Endothelial cell of umbilical vein (primary cell): ENCODE measurements at regions not wholly inside any gene's neighbourhood (a gene's known extent, or its start where the extent isn't known, plus 50 kb on each side); places are given as distances from the start of the nearest gene placed in this dataset.

Source experiments
- BruUV-seq: library from RNA; stranded (reverse); fragments of 400-500 nt; replicated peaks from 2 replicates; lab custom pipeline; 2021; lab: Mats Ljungman, UMichigan
- CTCF ChIA-PET: fragments of 300-600, 350-600 bp; sonication (Branson Sonifier 250); formaldehyde crosslinking; loops from one replicate; lab custom pipeline; 2021; ENCODE audit warnings: antibody characterized with exemption, inconsistent platforms; lab: Charles Lee
- POLR2A ChIA-PET: fragments of 300-600, 350-600 bp; sonication (Branson Sonifier 250); formaldehyde crosslinking; loops from one replicate; lab custom pipeline; 2021; ENCODE audit warnings: antibody characterized with exemption, inconsistent platforms; lab: Charles Lee
- DNase-seq: peaks from one replicate; pipeline ENCODE4 v3.0.0-alpha.2; 2011; ENCODE audit warnings: low read depth, low spot score
- FAIRE-seq: peaks from 2 replicates; lab custom pipeline; 2011; peaks lifted over from hg19 to GRCh38; lab: Jason Lieb, UNC
- H2AFZ ChIP-seq: 2 replicates; pipeline ENCODE4 v1.6.0; 2012; ENCODE audit warnings: low read depth, low read length, control low read depth, inconsistent platforms
- H3K27ac ChIP-seq: 2 replicates; pipeline ENCODE4 v1.5.1; 2011; ENCODE audit warnings: low read depth, mild to moderate bottlenecking, control low read depth, low read length, moderate library complexity; ENCODE audit not compliant: insufficient read depth
- H3K27me3 ChIP-seq, 2 experiments: 2 replicates each; pipeline versions ENCODE4 v1.6.0 to v1.6.1; 2011; ENCODE audit warnings: low read length in 2 of 2, mixed read lengths in 1 of 2; ENCODE audit not compliant: control insufficient read depth in 2 of 2, insufficient read depth in 2 of 2
- H3K36me3 ChIP-seq, 2 experiments: 2 replicates in 1 of 2; 3 replicates in 1 of 2; pipeline ENCODE4 v1.5.1; 2011; ENCODE audit warnings: low read length in 2 of 2, mild to moderate bottlenecking in 1 of 2, moderate library complexity in 1 of 2; ENCODE audit not compliant: control insufficient read depth in 2 of 2, insufficient read depth in 2 of 2; ENCODE audit errors: extremely low read depth in 1 of 2
- H3K4me1 ChIP-seq: 3 replicates; pipeline ENCODE4 v1.5.1; 2011; ENCODE audit warnings: mild to moderate bottlenecking, low read length; ENCODE audit not compliant: control insufficient read depth, insufficient read depth; ENCODE audit errors: extremely low read depth
- H3K4me2 ChIP-seq: 2 replicates; pipeline ENCODE4 v1.6.1; 2011; ENCODE audit warnings: low read length, control low read depth, mixed read lengths; ENCODE audit not compliant: insufficient read depth
- H3K4me3 ChIP-seq, 3 experiments: fragments of 200-600 bp in 1 of 3; sonication (generic), shearing (Covaris generic) in 1 of 3; replicated peaks in 1 of 3; 2 replicates each; pipeline ENCODE4 v1.5.1; 2011 to 2016; ENCODE audit warnings: control low read depth in 3 of 3, low read length in 3 of 3, mild to moderate bottlenecking in 2 of 3, inconsistent platforms in 1 of 3, low read depth in 1 of 3, moderate library complexity in 1 of 3; ENCODE audit not compliant: insufficient read depth in 1 of 3
- H3K79me2 ChIP-seq: 2 replicates; pipeline ENCODE4 v1.6.0; 2012; ENCODE audit warnings: low read length, inconsistent platforms; ENCODE audit not compliant: control insufficient read depth, insufficient read depth
- H3K9ac ChIP-seq: replicated peaks from 2 replicates; pipeline ENCODE3; 2011; ENCODE audit warnings: low read length, control low read depth; ENCODE audit not compliant: insufficient read depth; ENCODE audit errors: extremely low read depth
- H3K9me1 ChIP-seq: replicated peaks from 3 replicates; pipeline ENCODE4 v1.6.0; 2011; ENCODE audit warnings: mild to moderate bottlenecking, low read length; ENCODE audit not compliant: control insufficient read depth, insufficient read depth; ENCODE audit errors: extremely low read depth
- H3K9me3 ChIP-seq: replicated peaks from 2 replicates; pipeline ENCODE4 v1.5.1; 2012; ENCODE audit warnings: low read length, inconsistent platforms; ENCODE audit not compliant: control insufficient read depth, insufficient read depth
- H4K20me1 ChIP-seq: replicated peaks from 2 replicates; pipeline ENCODE3; 2011; ENCODE audit warnings: mild to moderate bottlenecking, low read length; ENCODE audit not compliant: control insufficient read depth, insufficient read depth; ENCODE audit errors: extremely low read depth
- EZH2 ChIP-seq: IDR thresholded peaks from 2 replicates; pipeline ENCODE4 v1.6.1; 2012; ENCODE audit warnings: borderline replicate concordance, low read depth, mild to moderate bottlenecking, moderate library complexity, low read length, inconsistent platforms; ENCODE audit not compliant: severe bottlenecking
- FOS ChIP-seq: IDR thresholded peaks from 2 replicates; pipeline ENCODE4 v1.6.1; 2011; ENCODE audit warnings: mild to moderate bottlenecking, low read length, moderate library complexity, borderline replicate concordance; ENCODE audit not compliant: insufficient read depth
- GATA2 ChIP-seq: IDR thresholded peaks from 2 replicates; pipeline ENCODE4 v1.7.0; 2011; ENCODE audit warnings: low read depth, mild to moderate bottlenecking, moderate library complexity, mixed read lengths, low read length; ENCODE audit not compliant: insufficient read length, insufficient read depth
- JUN ChIP-seq: IDR thresholded peaks from 2 replicates; pipeline ENCODE4 v1.6.1; 2011; ENCODE audit warnings: borderline replicate concordance, low read depth; ENCODE audit not compliant: insufficient read length, insufficient read depth
- MYC ChIP-seq: IDR thresholded peaks from one replicate; pipeline ENCODE4 v1.6.1; 2011; ENCODE audit warnings: mild to moderate bottlenecking, low read depth, low read length
- POLR2A ChIP-seq: IDR thresholded peaks from 2 replicates; pipeline ENCODE4 v1.6.1; 2012; ENCODE audit warnings: low read depth, mild to moderate bottlenecking, control low read depth, low read length
- POLR2AphosphoS5 ChIP-seq: IDR thresholded peaks from 2 replicates; pipeline ENCODE4 v1.6.1; 2012; ENCODE audit warnings: low read depth, mild to moderate bottlenecking, control low read depth, low read length, moderate library complexity; ENCODE audit not compliant: insufficient read depth
- dilution Hi-C: fragments of 300-500 bp; cut with MboI; formaldehyde crosslinking; loops from one replicate; pipeline ENCODE4 v1.15.0; 2019; ENCODE audit warnings: low sequenced_read_pairs; ENCODE audit not compliant: extremely low pct_ligation_motif_present
- intact Hi-C: fragments of 100-400 bp; cut with micrococcal nuclease; formaldehyde crosslinking; loops from one replicate; pipeline ENCODE4 v1.10.0; 2022
- TF ChIP-seq, protein P1 (sequence below): IDR thresholded peaks from 2 replicates; pipeline ENCODE4 v1.6.1; 2011; ENCODE audit not compliant: insufficient read depth, insufficient read length
- TF ChIP-seq, protein P2 (sequence below), 2 donors: IDR thresholded peaks; 1 replicate in 1 of 2; 2 replicates in 1 of 2; pipeline ENCODE4 v1.5.1; 2011; ENCODE audit warnings: low read length in 2 of 2, mild to moderate bottlenecking in 2 of 2, moderate library complexity in 2 of 2, control low read depth in 1 of 2, inconsistent platforms in 1 of 2, low read depth in 1 of 2; ENCODE audit not compliant: insufficient read depth in 1 of 2; ENCODE audit errors: extremely low read depth in 1 of 2

DNA sequence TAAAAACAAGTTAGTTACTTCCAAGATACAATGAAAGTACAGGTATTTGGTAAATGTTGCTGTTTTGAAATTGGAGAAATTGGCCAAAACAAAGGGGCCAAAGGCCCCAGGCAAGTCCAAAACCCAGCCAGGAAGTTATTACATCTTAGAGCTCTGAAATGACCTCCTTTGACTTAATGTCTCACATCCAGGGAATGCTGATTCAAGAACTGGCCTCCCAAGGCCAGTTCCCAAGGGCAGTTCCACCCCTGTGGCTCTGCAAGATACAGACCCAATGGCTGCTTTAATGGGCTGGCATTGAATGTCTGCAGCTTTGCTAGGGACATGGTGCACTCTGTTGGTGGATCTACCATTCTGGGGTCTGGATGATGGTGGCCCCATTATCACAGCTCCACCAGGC lies 217.3 kb upstream of the FKBP1C start:
- no peaks in the 10 kb centered on the region for H3K36me3 ChIP-seq
- H3K27ac ChIP-seq = no peak overlapping the region
- intact Hi-C loops (no loop called here), dilution Hi-C loops (no loop called here)
- H3K4me3 ChIP-seq = no peak overlapping the region
- no TSS peak for BruUV-seq
- FAIRE-seq (no peak), DNase-seq (no peak)
- H3K9me1 ChIP-seq = no peaks in the 10 kb centered on the region
- H3K4me2 ChIP-seq = no peak overlapping the region
- no peaks in the 10 kb centered on the region for H3K27me3 ChIP-seq
- TF ChIP-seq, protein P1, sequence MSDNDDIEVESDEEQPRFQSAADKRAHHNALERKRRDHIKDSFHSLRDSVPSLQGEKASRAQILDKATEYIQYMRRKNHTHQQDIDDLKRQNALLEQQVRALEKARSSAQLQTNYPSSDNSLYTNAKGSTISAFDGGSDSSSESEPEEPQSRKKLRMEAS = no peak
- TF ChIP-seq, protein P2, sequence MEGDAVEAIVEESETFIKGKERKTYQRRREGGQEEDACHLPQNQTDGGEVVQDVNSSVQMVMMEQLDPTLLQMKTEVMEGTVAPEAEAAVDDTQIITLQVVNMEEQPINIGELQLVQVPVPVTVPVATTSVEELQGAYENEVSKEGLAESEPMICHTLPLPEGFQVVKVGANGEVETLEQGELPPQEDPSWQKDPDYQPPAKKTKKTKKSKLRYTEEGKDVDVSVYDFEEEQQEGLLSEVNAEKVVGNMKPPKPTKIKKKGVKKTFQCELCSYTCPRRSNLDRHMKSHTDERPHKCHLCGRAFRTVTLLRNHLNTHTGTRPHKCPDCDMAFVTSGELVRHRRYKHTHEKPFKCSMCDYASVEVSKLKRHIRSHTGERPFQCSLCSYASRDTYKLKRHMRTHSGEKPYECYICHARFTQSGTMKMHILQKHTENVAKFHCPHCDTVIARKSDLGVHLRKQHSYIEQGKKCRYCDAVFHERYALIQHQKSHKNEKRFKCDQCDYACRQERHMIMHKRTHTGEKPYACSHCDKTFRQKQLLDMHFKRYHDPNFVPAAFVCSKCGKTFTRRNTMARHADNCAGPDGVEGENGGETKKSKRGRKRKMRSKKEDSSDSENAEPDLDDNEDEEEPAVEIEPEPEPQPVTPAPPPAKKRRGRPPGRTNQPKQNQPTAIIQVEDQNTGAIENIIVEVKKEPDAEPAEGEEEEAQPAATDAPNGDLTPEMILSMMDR (IDR thresholded peaks at IDR 0.05; ENCODE audit: extremely low read depth in 1 of 2, insufficient read depth in 1 of 2, low read depth in 1 of 2, low read length in 2 of 2) = no peak
- TF ChIP-seq JUN (no peak), MYC (no peak), EZH2 (no peak), GATA2 (no peak), POLR2A (no peak), FOS (no peak), POLR2AphosphoS5 (no peak)
- no peak overlapping the region for H3K9ac ChIP-seq
- H4K20me1 ChIP-seq = no peaks in the 10 kb centered on the region
- H2AFZ ChIP-seq = no peak overlapping the region
- CTCF ChIA-PET = no interaction called here
- H3K9me3 ChIP-seq = no peaks in the 10 kb centered on the region
- H3K4me1 ChIP-seq = no peaks in the 10 kb centered on the region
- H3K79me2 ChIP-seq = no peaks in the 10 kb centered on the region
- POLR2A ChIA-PET = no interaction called here
